Neural progenitor cell (in vitro differentiated cells): ENCODE measurements at regions not wholly inside any gene's neighbourhood (a gene's known extent, or its start where the extent isn't known, plus 50 kb on each side); places are given as distances from the start of the nearest gene placed in this dataset.

Experiments
- CTCF ChIP-seq: fragments of 200-600 bp; sonication (generic); IDR thresholded peaks from 2 replicates; pipeline ENCODE4 v1.5.1; 2017; ENCODE audit warnings: antibody characterized with exemption, mild to moderate bottlenecking
- EZH2 ChIP-seq: fragments of 200-600 bp; sonication (generic); IDR thresholded peaks from 2 replicates; pipeline ENCODE4 v1.6.1; 2017; ENCODE audit warnings: antibody characterized with exemption, mild to moderate bottlenecking, moderate library complexity
- EZH2phosphoT487 ChIP-seq: fragments of 200-600 bp; sonication (generic); IDR thresholded peaks from 2 replicates; pipeline ENCODE4 v1.6.1; 2017; ENCODE audit warnings: antibody characterized with exemption

- TF ChIP-seq CTCF, result no peak
- TF ChIP-seq EZH2, result no peak
- no peak for TF ChIP-seq EZH2phosphoT487
Measured at GRCh38 chr4:181905708-181906107, 337.5 kb upstream of the TENM3 start.
